ENCODE measurements at regions not wholly inside any gene's neighbourhood (a gene's known extent, or its start where the extent isn't known, plus 50 kb on each side); places are given as distances from the start of the nearest gene placed in this dataset.

DNA sequence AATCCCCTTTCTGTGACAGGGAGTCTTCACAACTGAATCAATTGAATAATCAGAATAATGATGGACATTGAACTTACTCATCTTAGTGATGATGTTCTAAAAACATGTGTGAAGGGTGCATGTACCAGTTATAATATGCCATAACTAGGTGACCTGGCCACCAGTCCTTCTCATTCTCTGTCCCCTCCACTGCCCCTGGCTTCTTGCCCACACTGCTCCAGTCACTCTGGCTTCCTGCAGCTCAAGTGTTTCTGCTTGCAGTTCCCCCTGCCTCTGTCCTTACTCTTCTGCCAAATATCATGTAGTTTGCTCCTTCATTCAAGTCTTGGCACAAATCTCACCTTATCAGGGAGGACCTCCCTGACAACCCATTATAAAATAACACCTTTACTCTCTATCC, 168.1 kb upstream of the SLC7A11 start:
- TF ChIP-seq, protein P1, sequence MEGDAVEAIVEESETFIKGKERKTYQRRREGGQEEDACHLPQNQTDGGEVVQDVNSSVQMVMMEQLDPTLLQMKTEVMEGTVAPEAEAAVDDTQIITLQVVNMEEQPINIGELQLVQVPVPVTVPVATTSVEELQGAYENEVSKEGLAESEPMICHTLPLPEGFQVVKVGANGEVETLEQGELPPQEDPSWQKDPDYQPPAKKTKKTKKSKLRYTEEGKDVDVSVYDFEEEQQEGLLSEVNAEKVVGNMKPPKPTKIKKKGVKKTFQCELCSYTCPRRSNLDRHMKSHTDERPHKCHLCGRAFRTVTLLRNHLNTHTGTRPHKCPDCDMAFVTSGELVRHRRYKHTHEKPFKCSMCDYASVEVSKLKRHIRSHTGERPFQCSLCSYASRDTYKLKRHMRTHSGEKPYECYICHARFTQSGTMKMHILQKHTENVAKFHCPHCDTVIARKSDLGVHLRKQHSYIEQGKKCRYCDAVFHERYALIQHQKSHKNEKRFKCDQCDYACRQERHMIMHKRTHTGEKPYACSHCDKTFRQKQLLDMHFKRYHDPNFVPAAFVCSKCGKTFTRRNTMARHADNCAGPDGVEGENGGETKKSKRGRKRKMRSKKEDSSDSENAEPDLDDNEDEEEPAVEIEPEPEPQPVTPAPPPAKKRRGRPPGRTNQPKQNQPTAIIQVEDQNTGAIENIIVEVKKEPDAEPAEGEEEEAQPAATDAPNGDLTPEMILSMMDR (IDR thresholded peaks at IDR 0.05), result no peak
- TF ChIP-seq POLR2AphosphoS5 (IDR thresholded peaks at IDR 0.05) (no peak), POLR2A (IDR thresholded peaks at IDR 0.05) (no peak)
